ENCODE measurements at regions not wholly inside any gene's neighbourhood (a gene's known extent, or its start where the extent isn't known, plus 50 kb on each side); places are given as distances from the start of the nearest gene placed in this dataset.

GRCh38 chr18:38047820-38048219 lies 482.2 kb upstream of the CELF4 start:
- no peak for TF ChIP-seq POLR2AphosphoS5 (IDR thresholded peaks at IDR 0.05; ENCODE audit: low read depth, low read length)
- no peak for TF ChIP-seq TAF1 (IDR thresholded peaks at IDR 0.05; ENCODE audit: borderline replicate concordance, insufficient read depth, low read length)
- TF ChIP-seq SIN3A (IDR thresholded peaks at IDR 0.05; ENCODE audit: borderline replicate concordance, insufficient read depth, low read length) = no peak

Data from PFSK-1 (cell line).